CD4-positive, alpha-beta memory T cell (primary cell): ENCODE measurements at regions not wholly inside any gene's neighbourhood (a gene's known extent, or its start where the extent isn't known, plus 50 kb on each side); places are given as distances from the start of the nearest gene placed in this dataset.

Experiments used
- CTCF ChIA-PET: fragments of 350-600 bp; sonication (Branson Sonifier 250); formaldehyde crosslinking; loops from one replicate; lab custom pipeline; 2021; ENCODE audit warnings: inconsistent platforms; ENCODE audit not compliant: partially characterized antibody; lab: Charles Lee
- POLR2A ChIA-PET: fragments of 350-600 bp; sonication (Branson Sonifier 250); formaldehyde crosslinking; loops from one replicate; lab custom pipeline; 2021; ENCODE audit not compliant: partially characterized antibody; lab: Charles Lee
- DNase-seq, 5 donors: peaks; one replicate each; pipeline versions ENCODE4 v3.0.0 to v3.0.0-alpha.2; 2020 to 2022; ENCODE audit warnings: mixed read lengths in 1 of 5
- H3K27ac ChIP-seq: one replicate; pipeline ENCODE4 v1.7.0; 2013; ENCODE audit warnings: low read depth, low read length
- H3K27me3 ChIP-seq: 2 replicates; pipeline ENCODE4 v1.7.0; 2013; ENCODE audit warnings: mild to moderate bottlenecking, low read length, moderate library complexity; ENCODE audit not compliant: insufficient read depth
- H3K36me3 ChIP-seq: 2 replicates; pipeline ENCODE4 v1.7.0; 2013; ENCODE audit warnings: mild to moderate bottlenecking, low read length, moderate library complexity; ENCODE audit not compliant: insufficient read depth
- H3K4me1 ChIP-seq: 2 replicates; pipeline ENCODE4 v1.7.0; 2013; ENCODE audit warnings: mild to moderate bottlenecking, low read length, moderate library complexity; ENCODE audit not compliant: insufficient read depth
- H3K4me3 ChIP-seq, 2 donors: one replicate each; pipeline ENCODE4 v1.7.0; 2013; ENCODE audit warnings: low read length in 2 of 2, mild to moderate bottlenecking in 1 of 2
- H3K9me3 ChIP-seq, 2 donors: one replicate each; pipeline ENCODE4 v1.7.0; 2013; ENCODE audit warnings: low read length in 2 of 2, control low read depth in 1 of 2; ENCODE audit not compliant: control insufficient read depth in 1 of 2
- H3K27ac Mint-ChIP-seq, 7 donors: one replicate each; pipeline ENCODE4 v1.8.0; 2020 to 2021; ENCODE audit warnings: mixed read lengths in 7 of 7, mild to moderate bottlenecking in 6 of 7, inconsistent platforms in 3 of 7, moderate library complexity in 3 of 7
- H3K27me3 Mint-ChIP-seq, 2 donors: one replicate each; pipeline ENCODE4 v1.8.0; 2020 to 2021; ENCODE audit warnings: mixed read lengths in 2 of 2
- H3K36me3 Mint-ChIP-seq, 2 donors: one replicate each; pipeline ENCODE4 v1.8.0; 2020 to 2021; ENCODE audit warnings: mixed read lengths in 2 of 2, inconsistent platforms in 1 of 2, mild to moderate bottlenecking in 1 of 2
- H3K4me1 Mint-ChIP-seq, 4 donors: one replicate each; pipeline ENCODE4 v1.8.0; 2020 to 2021; ENCODE audit warnings: mixed read lengths in 4 of 4, mild to moderate bottlenecking in 1 of 4
- H3K4me3 Mint-ChIP-seq, 8 donors: one replicate each; pipeline ENCODE4 v1.8.0; 2020 to 2021; ENCODE audit warnings: mixed read lengths in 8 of 8, mild to moderate bottlenecking in 7 of 8, moderate library complexity in 6 of 8, inconsistent platforms in 3 of 8
- H3K9me3 Mint-ChIP-seq, 8 donors: one replicate each; pipeline ENCODE4 v1.8.0; 2020 to 2021; ENCODE audit warnings: mixed read lengths in 8 of 8, mild to moderate bottlenecking in 5 of 8, inconsistent platforms in 3 of 8, moderate library complexity in 1 of 8
- intact Hi-C: fragments of 100-400 bp; cut with micrococcal nuclease; formaldehyde crosslinking; loops from one replicate; pipeline ENCODE4 v1.15.1; 2023

GRCh38 chr2:2696325-2696724 is 365.2 kb upstream of the MYT1L start:
- Histone ChIP-seq H3K27ac (no peak overlapping the region), H3K9me3 (no peaks in the 10 kb centered on the region), H3K4me3 (no peak overlapping the region), H3K4me1 (no peaks in the 10 kb centered on the region), H3K36me3 (no peaks in the 10 kb centered on the region), H3K27me3 (no peaks in the 10 kb centered on the region)
- no peak overlapping the region for H3K4me3 Mint-ChIP-seq
- no peaks in the 10 kb centered on the region for H3K36me3 Mint-ChIP-seq
- POLR2A ChIA-PET = no interaction called here
- no peaks in the 10 kb centered on the region for H3K9me3 Mint-ChIP-seq
- intact Hi-C loops = no loop called here
- H3K27ac Mint-ChIP-seq = no peak overlapping the region
- H3K27me3 Mint-ChIP-seq = peaks cover 0 to 2% of the 10 kb centered on the region in 2 donors
- DNase-seq = no peak
- H3K4me1 Mint-ChIP-seq = peaks cover 0 to 2% (median 0%) of the 10 kb centered on the region in 4 donors
- CTCF ChIA-PET = no interaction called here

GRCh38 chr2:2694746-2695145 is 363.7 kb upstream of the MYT1L start:
- Histone ChIP-seq H3K36me3 (no peaks in the 10 kb centered on the region), H3K27ac (no peak overlapping the region), H3K4me3 (no peak overlapping the region), H3K4me1 (no peaks in the 10 kb centered on the region), H3K27me3 (no peaks in the 10 kb centered on the region), H3K9me3 (no peaks in the 10 kb centered on the region)
- Mint-ChIP-seq H3K4me1 (peaks cover 0 to 6% (median 3%) of the 10 kb centered on the region in 4 donors), H3K9me3 (no peaks in the 10 kb centered on the region), H3K27me3 (peaks cover 0 to 4% of the 10 kb centered on the region in 2 donors), H3K4me3 (no peak overlapping the region), H3K27ac (no peak overlapping the region), H3K36me3 (no peaks in the 10 kb centered on the region)
- intact Hi-C loops = no loop called here
- DNase-seq = no peak
- CTCF ChIA-PET = no interaction called here
- POLR2A ChIA-PET = no interaction called here

GRCh38 chr2:2692599-2693389 is 361.7 kb upstream of the MYT1L start:
- no peaks in the 10 kb centered on the region for H3K27me3 ChIP-seq
- no peak for DNase-seq
- Mint-ChIP-seq H3K4me1 (peaks cover 3 to 15% (median 8%) of the 10 kb centered on the region in 4 donors), H3K27me3 (peaks cover 0 to 4% of the 10 kb centered on the region in 2 donors), H3K27ac (peak overlapping the region in 1 of 7 donors; percentile 68), H3K36me3 (no peaks in the 10 kb centered on the region), H3K4me3 (no peak overlapping the region), H3K9me3 (no peaks in the 10 kb centered on the region)
- intact Hi-C loops = no loop called here
- no peaks in the 10 kb centered on the region for H3K4me1 ChIP-seq
- ChIA-PET POLR2A (no interaction called here), CTCF (no interaction called here)
- no peaks in the 10 kb centered on the region for H3K9me3 ChIP-seq
- H3K27ac ChIP-seq = no peak overlapping the region
- H3K4me3 ChIP-seq = no peak overlapping the region
- no peaks in the 10 kb centered on the region for H3K36me3 ChIP-seq

GRCh38 chr2:2691419-2691818 is 360.3 kb upstream of the MYT1L start:
- no peak overlapping the region for H3K4me3 Mint-ChIP-seq

GRCh38 chr2:2690985-2691384 is 359.9 kb upstream of the MYT1L start:
- H3K4me3 ChIP-seq = no peak overlapping the region
- H3K4me3 Mint-ChIP-seq = no peak overlapping the region
- H3K27me3 Mint-ChIP-seq = peaks cover 2 to 6% of the 10 kb centered on the region in 2 donors
- H3K36me3 ChIP-seq = no peaks in the 10 kb centered on the region
- H3K9me3 ChIP-seq = no peaks in the 10 kb centered on the region
- ChIA-PET CTCF (no interaction called here), POLR2A (no interaction called here)
- peak overlapping the region in 1 of 7 donors; percentile 83 for H3K27ac Mint-ChIP-seq
- intact Hi-C loops = no loop called here
- H3K4me1 ChIP-seq = peaks cover 5% of the 10 kb centered on the region
- DNase-seq = no peak
- no peaks in the 10 kb centered on the region for H3K36me3 Mint-ChIP-seq
- H3K9me3 Mint-ChIP-seq = no peaks in the 10 kb centered on the region
- no peak overlapping the region for H3K27ac ChIP-seq
- no peaks in the 10 kb centered on the region for H3K27me3 ChIP-seq
- H3K4me1 Mint-ChIP-seq = peaks cover 8 to 22% (median 15%) of the 10 kb centered on the region in 4 donors

More at GRCh38 chr2:2691419-2691818, 360.3 kb upstream of the MYT1L start:
- Mint-ChIP-seq H3K27ac (peak overlapping the region in 1 of 7 donors; percentile 83), H3K36me3 (no peaks in the 10 kb centered on the region), H3K27me3 (peaks cover 1 to 5% of the 10 kb centered on the region in 2 donors), H3K4me1 (peaks cover 4 to 18% (median 11%) of the 10 kb centered on the region in 4 donors), H3K9me3 (no peaks in the 10 kb centered on the region)
- no peak overlapping the region for H3K27ac ChIP-seq
- POLR2A ChIA-PET = no interaction called here
- H3K27me3 ChIP-seq = no peaks in the 10 kb centered on the region
- no peak overlapping the region for H3K4me3 ChIP-seq
- no peaks in the 10 kb centered on the region for H3K36me3 ChIP-seq
- intact Hi-C loops = no loop called here
- CTCF ChIA-PET = no interaction called here
- DNase-seq = no peak
- H3K4me1 ChIP-seq = peaks cover under 1% of the 10 kb centered on the region
- no peaks in the 10 kb centered on the region for H3K9me3 ChIP-seq

GRCh38 chr2:2689306-2689705 is 358.2 kb upstream of the MYT1L start:
- Histone ChIP-seq H3K36me3 (no peaks in the 10 kb centered on the region), H3K9me3 (no peaks in the 10 kb centered on the region), H3K27ac (no peak overlapping the region), H3K4me1 (peaks cover 13% of the 10 kb centered on the region), H3K4me3 (no peak overlapping the region), H3K27me3 (no peaks in the 10 kb centered on the region)
- Mint-ChIP-seq H3K27ac (no peak overlapping the region), H3K36me3 (no peaks in the 10 kb centered on the region), H3K27me3 (peaks cover 2 to 4% of the 10 kb centered on the region in 2 donors), H3K4me1 (peaks cover 11 to 25% (median 20%) of the 10 kb centered on the region in 4 donors), H3K4me3 (no peak overlapping the region), H3K9me3 (no peaks in the 10 kb centered on the region)
- CTCF ChIA-PET = no interaction called here
- intact Hi-C loops = no loop called here
- DNase-seq = no peak
- POLR2A ChIA-PET = no interaction called here

- Histone ChIP-seq H3K4me1 (peaks cover 13% of the 10 kb centered on the region), H3K36me3 (no peaks in the 10 kb centered on the region), H3K9me3 (no peaks in the 10 kb centered on the region), H3K27me3 (no peaks in the 10 kb centered on the region), H3K4me3 (no peak overlapping the region), H3K27ac (no peak overlapping the region)
- no peaks in the 10 kb centered on the region for H3K9me3 Mint-ChIP-seq
- POLR2A ChIA-PET = no interaction called here
- peaks cover 2 to 5% of the 10 kb centered on the region in 2 donors for H3K27me3 Mint-ChIP-seq
- DNase-seq = no peak
- no peak overlapping the region for H3K27ac Mint-ChIP-seq
- intact Hi-C loops = no loop called here
- H3K36me3 Mint-ChIP-seq = no peaks in the 10 kb centered on the region
- H3K4me3 Mint-ChIP-seq = peak overlapping the region in 1 of 8 donors; percentile 14
- CTCF ChIA-PET = no interaction called here
- H3K4me1 Mint-ChIP-seq = peaks cover 11 to 28% (median 20%) of the 10 kb centered on the region in 4 donors
Observed at GRCh38 chr2:2688254-2688653, 357.2 kb upstream of the MYT1L start.
